HG02642 (cell line): ENCODE measurements at regions not wholly inside any gene's neighbourhood (a gene's known extent, or its start where the extent isn't known, plus 50 kb on each side); places are given as distances from the start of the nearest gene placed in this dataset.

Source experiments
- ATAC-seq: cut with Tn5 transposase; IDR thresholded peaks from one replicate; pipeline ENCODE4 v1.9.1; 2021; ENCODE audit warnings: mild to moderate bottlenecking; ENCODE audit not compliant: unreplicated experiment, poor library complexity

- ATAC-seq: no peak
Observed at GRCh38 chr9:17019398-17019797, 115.4 kb upstream of the CNTLN start.

- no peak for ATAC-seq
Observed at GRCh38 chr9:17018540-17019196, 116.2 kb upstream of the CNTLN start.

DNA sequence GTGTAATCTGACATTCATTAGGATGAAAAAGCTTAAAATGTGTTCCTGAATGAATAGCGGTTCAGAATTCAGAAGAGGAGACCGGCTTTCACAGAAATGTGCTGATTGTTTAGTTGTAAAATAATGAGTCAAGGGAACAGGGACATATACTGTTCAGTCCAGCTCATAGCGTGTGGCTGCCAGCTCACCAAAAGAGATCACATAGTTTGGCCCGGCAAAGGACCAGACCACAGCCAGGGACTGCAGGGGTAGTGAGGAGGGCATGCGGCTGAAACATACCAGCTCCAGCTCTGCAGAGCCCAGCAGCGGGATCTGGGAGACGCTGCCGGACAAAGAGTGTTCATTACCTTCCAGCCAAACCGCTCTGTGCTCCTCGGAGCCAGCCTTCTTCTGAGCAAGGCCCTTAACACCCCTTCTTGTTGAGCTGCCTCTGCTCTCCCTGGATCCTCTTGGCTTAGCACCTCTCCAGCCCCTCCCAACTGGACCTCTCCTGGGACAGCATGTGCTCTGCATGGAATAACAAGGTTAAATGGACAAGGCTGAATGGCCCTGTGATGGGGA lies 116.8 kb upstream of the CNTLN start:
- ATAC-seq: no peak

GRCh38 chr9:17013891-17014290 lies 120.9 kb upstream of the CNTLN start:
- no peak for ATAC-seq

- no peak for ATAC-seq
Observed at GRCh38 chr9:17013010-17013409, 121.8 kb upstream of the CNTLN start.

DNA sequence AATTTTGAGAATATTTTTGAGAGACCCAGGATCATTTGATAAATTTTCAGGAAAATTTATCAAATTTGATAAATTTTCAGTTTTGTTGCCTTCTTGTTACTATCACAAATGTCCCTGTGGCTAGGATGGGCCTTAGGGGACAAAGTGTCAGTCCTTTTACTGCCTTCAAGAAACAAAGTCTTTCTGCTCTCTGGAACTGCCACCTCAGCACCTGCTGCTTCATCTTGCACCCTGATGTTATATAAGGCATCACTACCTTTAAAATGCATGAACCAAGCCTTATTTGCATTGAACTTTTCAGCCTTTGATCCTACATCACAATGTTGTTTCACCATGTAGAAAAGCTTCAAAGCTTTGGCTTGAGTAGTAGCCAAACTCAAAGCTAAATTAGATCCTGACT lies 123.0 kb upstream of the CNTLN start:
- ATAC-seq: no peak

DNA sequence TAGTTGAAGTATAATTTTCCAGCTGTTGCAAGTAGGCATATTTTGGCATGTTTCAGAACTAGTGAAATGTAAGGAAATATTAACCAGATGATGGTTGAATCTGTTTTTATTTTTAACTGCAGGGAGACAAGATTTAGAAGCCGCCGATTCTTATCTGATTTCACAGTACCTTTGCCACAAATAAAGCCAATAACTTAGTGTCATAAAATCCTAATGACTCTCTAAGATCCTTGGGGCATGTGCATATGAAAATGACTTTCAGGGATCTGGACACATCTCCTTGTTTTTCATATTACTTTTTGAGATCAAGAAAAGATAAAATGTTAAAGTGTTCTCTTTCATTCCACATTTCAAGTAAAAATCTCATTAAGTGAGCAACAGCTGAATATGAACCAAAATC lies 125.8 kb upstream of the CNTLN start:
- no peak for ATAC-seq

DNA sequence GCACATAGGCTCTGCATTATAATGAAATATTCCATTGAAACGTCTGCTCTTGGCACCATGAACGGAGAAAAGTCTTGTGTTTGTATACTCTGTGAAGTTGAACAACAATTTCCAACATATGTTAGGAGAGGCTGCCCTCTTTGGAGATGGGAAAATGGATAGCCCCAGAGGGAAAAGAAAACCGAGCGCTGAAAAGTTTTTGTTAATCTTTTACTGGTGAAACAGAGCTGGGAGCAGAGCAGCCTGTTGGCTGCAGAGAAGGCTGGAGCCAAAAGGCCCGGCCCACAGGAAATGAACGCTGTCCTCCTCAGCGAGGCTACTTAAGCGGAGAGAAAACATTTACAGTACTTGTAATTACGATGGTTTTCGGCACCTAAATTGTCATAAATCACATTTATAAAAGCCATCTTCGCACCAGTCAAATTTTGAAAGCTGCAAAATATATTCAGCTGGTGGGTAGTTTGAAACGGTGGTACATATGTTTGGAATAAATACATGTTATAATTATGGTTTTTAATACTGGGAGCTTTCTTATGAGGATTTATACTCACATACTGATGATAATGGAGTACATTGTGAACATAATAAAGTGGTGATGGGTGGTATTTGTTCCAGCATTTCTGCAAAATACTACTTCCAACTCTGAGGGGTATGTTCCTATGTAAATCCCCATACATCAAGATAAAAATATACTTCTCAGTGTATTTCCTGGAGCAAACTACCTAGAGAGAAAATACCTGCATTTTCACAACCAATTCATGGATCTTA lies 129.6 kb upstream of the CNTLN start:
- ATAC-seq: no peak

DNA sequence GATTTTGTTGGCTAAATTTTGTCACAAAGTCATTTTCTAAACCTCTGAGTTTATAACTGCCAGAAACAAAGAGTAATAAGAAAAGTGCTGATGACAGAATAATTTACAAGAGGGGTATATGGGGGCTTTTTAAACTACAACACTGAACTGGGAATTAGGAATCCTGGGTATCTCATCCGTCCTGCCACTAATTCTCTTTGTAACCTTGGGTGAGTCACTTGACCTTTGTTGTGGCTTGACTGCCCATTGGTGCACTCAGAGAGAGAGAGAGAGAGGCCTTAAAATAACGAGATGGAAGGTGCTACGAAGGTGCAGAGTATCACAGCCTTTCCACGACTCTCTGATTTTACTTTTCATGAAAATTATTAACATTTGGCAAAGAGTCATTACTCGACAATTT lies 130.3 kb upstream of the CNTLN start:
- no peak for ATAC-seq

DNA sequence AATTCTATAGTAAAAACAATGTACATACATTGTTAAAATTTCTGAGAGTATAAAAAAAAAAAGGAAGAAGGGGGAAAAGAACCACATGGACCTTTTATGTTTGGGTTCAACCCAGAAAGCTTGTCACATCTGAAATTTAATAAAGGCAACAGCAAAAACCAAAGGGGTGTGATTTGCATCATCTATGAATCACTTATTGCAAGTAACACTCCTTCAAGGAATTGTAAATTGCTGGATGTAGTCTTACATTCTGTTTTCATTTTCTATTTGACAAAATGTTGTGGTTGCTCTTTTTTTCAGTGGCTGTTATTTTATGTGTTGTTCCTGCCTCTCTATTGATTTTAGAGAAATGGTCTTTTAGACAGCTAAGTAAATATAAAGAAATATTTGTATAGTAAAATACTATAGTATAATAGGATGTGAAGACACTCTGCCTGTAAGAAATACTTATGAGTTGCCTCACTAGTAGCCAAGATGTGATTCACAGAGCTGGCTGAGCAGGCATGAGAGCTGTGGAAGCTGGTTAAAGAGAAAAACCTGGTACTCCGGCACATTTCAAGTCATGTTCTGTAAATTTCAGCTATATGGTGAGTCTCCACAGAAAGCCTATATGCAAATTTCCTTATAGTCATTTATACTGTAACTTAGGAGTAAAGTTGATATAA lies 131.1 kb upstream of the CNTLN start:
- no peak for ATAC-seq

DNA sequence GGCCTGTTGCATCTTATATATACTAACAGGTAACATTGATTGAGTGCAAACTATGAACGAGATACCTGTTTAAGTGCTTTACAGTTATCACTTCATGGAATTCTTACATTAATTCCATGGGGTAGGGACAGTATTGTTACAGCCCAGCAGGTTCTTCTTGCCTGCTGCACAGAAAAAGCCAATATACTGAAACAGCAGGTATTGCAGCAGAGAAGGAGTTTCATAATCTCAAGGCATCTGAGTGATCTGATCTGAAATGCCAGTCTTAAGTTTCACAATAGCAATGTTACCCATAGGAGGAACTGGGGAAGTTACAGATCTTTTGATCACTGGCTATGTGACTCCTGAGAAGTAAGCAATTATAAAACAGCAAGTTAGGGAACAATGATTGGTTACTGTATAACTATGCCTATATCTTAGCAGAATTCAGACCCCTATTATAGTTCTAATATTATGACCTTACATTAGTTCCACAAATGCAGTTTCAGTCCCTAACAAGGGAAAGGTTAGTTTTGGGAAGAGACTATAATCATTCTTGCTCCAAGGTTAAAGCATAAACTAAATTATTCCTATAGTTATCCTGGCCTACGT lies 126.5 kb upstream of the BNC2 start:
- no peak for ATAC-seq

GRCh38 chr9:16992138-16992537 lies 121.7 kb upstream of the BNC2 start:
- ATAC-seq: no peak

DNA sequence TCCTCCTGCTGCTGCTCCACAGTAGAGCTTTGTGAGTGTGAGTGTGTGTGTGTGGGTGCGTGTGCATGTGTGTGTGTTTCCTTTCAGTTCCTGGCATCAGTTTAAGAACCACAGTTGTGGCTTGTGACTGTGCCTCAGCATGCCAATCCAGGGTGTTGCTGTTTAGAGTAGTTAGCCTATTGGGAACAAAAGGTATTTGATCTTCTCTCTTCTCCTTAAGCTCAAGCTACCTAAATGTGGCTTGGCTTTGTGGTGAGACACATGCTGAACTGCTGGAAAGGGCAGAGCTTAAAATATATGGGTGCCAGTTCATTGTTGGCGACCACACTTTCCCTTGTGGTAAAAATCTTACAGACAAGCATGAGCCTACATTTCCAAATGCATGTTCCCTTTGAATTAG lies 116.6 kb upstream of the BNC2 start:
- ATAC-seq: no peak

DNA sequence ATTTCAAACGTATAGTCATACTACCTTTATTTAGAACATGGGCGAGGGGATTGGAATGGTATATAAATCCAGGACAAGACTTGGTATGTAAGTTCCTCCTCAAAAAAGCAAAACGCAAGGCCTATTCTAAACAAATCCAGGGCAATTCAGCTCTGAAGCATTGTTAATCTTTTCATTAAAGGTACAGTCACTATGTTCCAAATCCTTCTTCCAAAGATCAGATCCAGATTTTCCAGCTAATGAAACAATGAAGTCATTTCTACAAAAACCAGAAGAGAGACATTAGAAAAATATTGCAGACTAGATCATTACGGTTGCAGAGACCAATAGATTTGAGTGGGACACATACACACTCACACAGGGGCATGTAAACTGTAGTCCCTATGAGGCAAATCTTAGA lies 116.1 kb upstream of the BNC2 start:
- ATAC-seq: no peak

DNA sequence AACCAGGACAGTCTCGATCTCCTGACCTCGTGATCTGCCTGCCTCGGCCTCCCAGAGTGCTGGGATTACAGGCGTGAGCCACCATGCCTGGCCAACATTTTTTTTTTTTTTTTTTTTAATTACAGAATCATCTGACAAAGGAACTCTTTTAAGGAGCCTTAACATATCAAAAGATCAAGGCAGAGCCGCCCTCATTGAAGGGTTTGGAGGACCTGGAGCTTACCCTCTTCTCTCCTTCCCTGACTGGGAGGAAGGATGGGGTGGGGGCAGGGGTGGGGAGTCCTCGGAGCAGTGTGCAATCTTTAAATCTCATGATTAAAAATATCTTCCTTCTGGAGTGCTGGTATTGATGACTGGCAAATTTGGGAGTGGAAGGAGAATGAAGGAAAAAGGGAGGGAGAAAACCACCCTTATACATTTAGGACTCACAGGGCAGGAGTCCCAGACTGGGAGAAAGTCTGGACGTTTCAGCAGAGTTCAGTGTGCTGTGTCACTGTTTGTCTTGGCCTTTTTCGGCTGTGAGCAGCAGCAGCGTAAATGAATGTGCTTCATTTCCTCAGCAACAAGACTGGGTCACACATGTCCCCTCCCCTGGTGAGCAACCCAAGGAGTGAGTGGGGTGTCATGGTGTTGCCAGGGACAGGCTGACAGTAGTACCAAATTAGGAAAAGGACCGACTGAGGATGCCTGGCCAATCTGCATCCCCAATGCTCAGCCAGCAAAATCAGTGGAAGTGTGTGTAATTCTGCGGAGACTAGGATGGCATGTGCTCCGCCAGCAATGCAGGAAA lies 115.3 kb upstream of the BNC2 start:
- ATAC-seq: no peak

GRCh38 chr9:16982780-16983310 lies 112.4 kb upstream of the BNC2 start:
- no peak for ATAC-seq

- ATAC-seq: no peak
Observed at GRCh38 chr9:16976427-16976826, 106.0 kb upstream of the BNC2 start.

- ATAC-seq: no peak
Observed at GRCh38 chr9:16974436-16974835, 104.0 kb upstream of the BNC2 start.

DNA sequence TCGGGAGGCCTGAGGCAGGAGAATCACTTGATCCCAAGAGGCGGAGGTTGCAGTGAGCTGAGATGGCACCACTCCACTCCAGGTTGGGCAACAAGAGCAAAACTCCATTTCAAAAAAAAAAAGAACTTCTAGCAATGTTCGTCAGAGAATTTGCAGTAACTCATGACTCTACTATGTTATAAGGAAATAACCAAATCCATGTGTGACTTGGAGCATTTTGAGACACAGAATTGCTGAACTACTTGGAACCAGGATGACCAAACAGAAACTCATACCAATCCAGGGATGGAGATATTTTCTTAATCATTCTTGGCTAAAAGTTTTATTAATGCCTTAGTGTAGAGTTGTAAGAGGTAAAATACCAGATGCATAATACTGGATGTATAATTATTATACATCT lies 99.9 kb upstream of the BNC2 start:
- ATAC-seq: no peak

- no peak for ATAC-seq
Observed at GRCh38 chr9:16964228-16964627, 93.8 kb upstream of the BNC2 start.
